GM12878 (cell line): ENCODE measurements at regions not wholly inside any gene's neighbourhood (a gene's known extent, or its start where the extent isn't known, plus 50 kb on each side); places are given as distances from the start of the nearest gene placed in this dataset.
"Not testable (repeated sequence)": the region's sequence is repeated elsewhere in the genome, so short reads cannot be mapped to it uniquely, and the experiment has no call there.

Experiments
- ATAC-seq: fragments of 200-7000 bp; cut with Tn5 transposase; 3 replicates; pipeline ENCODE4 v1.9.1; 2020; ENCODE audit warnings: mild to moderate bottlenecking, moderate library complexity
- BruUV-seq: library from RNA; stranded (reverse); fragments of 400-500 nt; replicated peaks from 2 replicates; lab custom pipeline; 2021; lab: Mats Ljungman, UMichigan
- CTCF ChIA-PET: fragments of 300-600 bp; sonication (Branson Sonifier 250); formaldehyde crosslinking; extraction: SDS; loops from one replicate; lab custom pipeline; 2021; ENCODE audit warnings: inconsistent platforms; lab: Yijun Ruan, JAX
- POLR2A ChIA-PET: fragments of 350-600 bp; formaldehyde crosslinking; extraction: SDS; loops from one replicate; lab custom pipeline; 2021; ENCODE audit warnings: inconsistent platforms; lab: Charles Lee
- RAD21 ChIA-PET: fragments of 300-600 bp; sonication (Branson Sonifier 250); formaldehyde crosslinking; loops from one replicate; lab custom pipeline; 2023; ENCODE audit warnings: antibody characterized with exemption; ENCODE audit not compliant: unreplicated experiment; lab: Charles Lee
- SMC1A ChIA-PET: fragments of 300-600 bp; sonication (Branson Sonifier 250); formaldehyde crosslinking; loops from one replicate; lab custom pipeline; 2023; ENCODE audit not compliant: unreplicated experiment, uncharacterized antibody; lab: Charles Lee
- DNase-seq: peaks from one replicate; pipeline ENCODE4 v3.0.0-alpha.2; 2011; ENCODE audit warnings: low read depth, low spot score
- FAIRE-seq: peaks from 3 replicates; lab custom pipeline; 2011; peaks lifted over from hg19 to GRCh38; lab: Jason Lieb, UNC
- H2AFZ ChIP-seq: 2 replicates; pipeline ENCODE4 v1.6.0; 2011; ENCODE audit warnings: low read depth, low read length, control low read depth; ENCODE audit not compliant: control insufficient read depth
- H3K27ac ChIP-seq: 2 replicates; pipeline ENCODE4 v1.5.1; 2011; ENCODE audit warnings: control low read depth; ENCODE audit not compliant: control insufficient read depth, insufficient read depth
- H3K27me3 ChIP-seq, 2 experiments: replicated peaks in 1 of 2; 2 replicates each; pipeline versions ENCODE4 v1.6.0 to v1.6.1; 2011; ENCODE audit warnings: low read length in 1 of 2; ENCODE audit not compliant: control insufficient read depth in 2 of 2, insufficient read depth in 2 of 2
- H3K36me3 ChIP-seq, 2 experiments: 2 replicates each; pipeline ENCODE4 v1.5.1; 2011; ENCODE audit warnings: low read length in 1 of 2; ENCODE audit not compliant: control insufficient read depth in 2 of 2, insufficient read depth in 2 of 2
- H3K4me1 ChIP-seq: 2 replicates; pipeline ENCODE4 v1.6.1; 2011; ENCODE audit warnings: mild to moderate bottlenecking, low read length, moderate library complexity, mixed read lengths; ENCODE audit not compliant: control insufficient read depth, insufficient read depth
- H3K4me2 ChIP-seq: 2 replicates; pipeline ENCODE4 v1.6.0; 2011; ENCODE audit warnings: control low read depth; ENCODE audit not compliant: control insufficient read depth, insufficient read depth
- H3K4me3 ChIP-seq: fragments of 200-600 bp; sonication (generic); 2 replicates; pipeline ENCODE4 v1.5.1; 2016
- H3K79me2 ChIP-seq: 2 replicates; pipeline ENCODE4 v1.6.0; 2011; ENCODE audit warnings: low read length; ENCODE audit not compliant: control insufficient read depth, insufficient read depth
- H3K9ac ChIP-seq: 2 replicates; pipeline ENCODE4 v1.8.0; 2011; ENCODE audit warnings: low read length, control low read depth, mixed read lengths; ENCODE audit not compliant: control insufficient read depth, insufficient read depth
- H3K9me3 ChIP-seq: replicated peaks from 3 replicates; pipeline ENCODE4 v1.5.1; 2011; ENCODE audit warnings: mild to moderate bottlenecking, low read length; ENCODE audit not compliant: control insufficient read depth, insufficient read depth
- H4K20me1 ChIP-seq: 2 replicates; pipeline ENCODE4 v1.6.0; 2011; ENCODE audit not compliant: control insufficient read depth, insufficient read depth
- WGBS: methylation state at CpG from one replicate; pipeline ENCODE4 v1.1.6; 2016; ENCODE audit warnings: low lambda C conversion rate; ENCODE audit not compliant: insufficient replicate concordance, insufficient coverage; ENCODE audit errors: missing lambda C conversion rate; 5-methylcytosine and 5-hydroxymethylcytosine counted together
- in situ Hi-C: fragments of 300-500 bp; cut with MboI; formaldehyde crosslinking; loops from 9 replicates; pipeline ENCODE4 v1.14.3; 2018; ENCODE audit warnings: mixed read lengths
- intact Hi-C: fragments of 100-400 bp; cut with micrococcal nuclease; formaldehyde crosslinking; loops from one replicate; pipeline ENCODE4 v1.14.2; 2022; ENCODE audit not compliant: unreplicated experiment

- in situ Hi-C loops, SMC1A ChIA-PET, H3K36me3 ChIP-seq, RAD21 ChIA-PET, H3K27ac ChIP-seq, POLR2A ChIA-PET, H3K27me3 ChIP-seq, BruUV-seq, CTCF ChIA-PET, intact Hi-C loops, H3K79me2 ChIP-seq, FAIRE-seq, H4K20me1 ChIP-seq, H2AFZ ChIP-seq, H3K9me3 ChIP-seq, DNase-seq, H3K4me3 ChIP-seq, H3K4me2 ChIP-seq, H3K4me1 ChIP-seq, ATAC-seq, H3K9ac ChIP-seq: not testable (repeated sequence)
- WGBS: 39% methylated on average over 6 of the region's 6 CpGs
Observed at GRCh38 chr15:77934516-77934915, 143.0 kb downstream of the TBC1D2B start.

- BruUV-seq, FAIRE-seq, H3K4me2 ChIP-seq, H3K4me3 ChIP-seq, H3K79me2 ChIP-seq, H3K27me3 ChIP-seq, DNase-seq, H3K36me3 ChIP-seq, in situ Hi-C loops, H4K20me1 ChIP-seq, ATAC-seq, intact Hi-C loops, POLR2A ChIA-PET, SMC1A ChIA-PET, H3K9ac ChIP-seq, H3K27ac ChIP-seq, H3K4me1 ChIP-seq, RAD21 ChIA-PET, H2AFZ ChIP-seq, H3K9me3 ChIP-seq: not testable (repeated sequence)
- 0% methylated on average over 1 of the region's 4 CpGs for WGBS
- CTCF ChIA-PET: interaction anchor here (0.8 kb wide), 1 partner anchor 21 kb away, joined by 3 read pairs; no protein-coding TSS in a partner anchor
Observed at GRCh38 chr15:77930907-77931306, 146.6 kb downstream of the TBC1D2B start.

GRCh38 chr15:77930490-77930889, 147.0 kb downstream of the TBC1D2B start:
- 0% methylated on average over 3 of the region's 3 CpGs for WGBS
- RAD21 ChIA-PET, H3K36me3 ChIP-seq, H3K4me2 ChIP-seq, H3K9ac ChIP-seq, intact Hi-C loops, DNase-seq, H2AFZ ChIP-seq, POLR2A ChIA-PET, ATAC-seq, SMC1A ChIA-PET, in situ Hi-C loops, H3K4me1 ChIP-seq, H3K27ac ChIP-seq, H3K27me3 ChIP-seq, FAIRE-seq, H3K79me2 ChIP-seq, H3K4me3 ChIP-seq, BruUV-seq, H3K9me3 ChIP-seq, H4K20me1 ChIP-seq: not testable (repeated sequence)
- CTCF ChIA-PET: interaction anchor here (0.8 kb wide), 1 partner anchor 20 kb away, joined by 3 read pairs; no protein-coding TSS in a partner anchor

- SMC1A ChIA-PET, intact Hi-C loops, BruUV-seq, DNase-seq, H3K27ac ChIP-seq, CTCF ChIA-PET, H3K4me3 ChIP-seq, H3K9me3 ChIP-seq, H3K9ac ChIP-seq, RAD21 ChIA-PET, H3K36me3 ChIP-seq, in situ Hi-C loops, H3K27me3 ChIP-seq, H3K4me2 ChIP-seq, H3K79me2 ChIP-seq, ATAC-seq, FAIRE-seq, POLR2A ChIA-PET, H3K4me1 ChIP-seq, H2AFZ ChIP-seq, H4K20me1 ChIP-seq: not testable (repeated sequence)
- 58% methylated on average over 11 of the region's 11 CpGs for WGBS
Observed at GRCh38 chr15:77926789-77927188, 150.7 kb downstream of the TBC1D2B start.
